Hepatocyte (in vitro differentiated cells): ENCODE measurements at regions not wholly inside any gene's neighbourhood (a gene's known extent, or its start where the extent isn't known, plus 50 kb on each side); places are given as distances from the start of the nearest gene placed in this dataset.
"Not testable (repeated sequence)": the region's sequence is repeated elsewhere in the genome, so short reads cannot be mapped to it uniquely, and the experiment has no call there.

Experiments
- EZH2 ChIP-seq: fragments of 200-600 bp; sonication (generic); IDR thresholded peaks from 2 replicates; pipeline ENCODE4 v1.6.1; 2016; ENCODE audit warnings: antibody characterized with exemption, mild to moderate bottlenecking, borderline replicate concordance
- EZH2phosphoT487 ChIP-seq: fragments of 200-600 bp; sonication (generic); IDR thresholded peaks from one replicate; pipeline ENCODE4 v1.6.1; 2018; ENCODE audit warnings: antibody characterized with exemption, mild to moderate bottlenecking, low read depth, moderate library complexity; ENCODE audit not compliant: unreplicated experiment, severe bottlenecking
- TF ChIP-seq, protein P1 (sequence below): fragments of 200-600 bp; sonication (generic); IDR thresholded peaks from 2 replicates; pipeline ENCODE4 v1.5.1; 2016; ENCODE audit warnings: antibody characterized with exemption, mild to moderate bottlenecking; ENCODE audit not compliant: poor library complexity

DNA sequence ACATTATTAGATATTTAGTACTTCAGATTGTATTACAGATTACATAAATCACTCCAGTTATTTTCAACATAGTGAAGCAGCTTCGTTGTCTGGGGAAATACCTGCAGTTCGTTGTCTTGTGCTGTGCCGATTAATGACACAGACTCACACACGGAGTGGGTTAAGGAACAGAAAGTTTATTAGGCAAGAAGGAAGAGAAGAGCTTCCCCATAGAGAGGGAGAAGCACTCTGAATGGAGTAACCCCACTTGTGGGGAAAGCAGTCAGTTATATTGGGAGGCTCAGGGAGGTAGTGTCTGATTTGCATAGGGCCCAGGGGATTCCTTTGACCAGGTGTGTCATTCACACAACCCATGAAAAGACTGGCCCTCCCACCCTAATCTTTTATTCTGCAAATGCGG, 213.4 kb upstream of the POTEB3 start:
- TF ChIP-seq, protein P1, sequence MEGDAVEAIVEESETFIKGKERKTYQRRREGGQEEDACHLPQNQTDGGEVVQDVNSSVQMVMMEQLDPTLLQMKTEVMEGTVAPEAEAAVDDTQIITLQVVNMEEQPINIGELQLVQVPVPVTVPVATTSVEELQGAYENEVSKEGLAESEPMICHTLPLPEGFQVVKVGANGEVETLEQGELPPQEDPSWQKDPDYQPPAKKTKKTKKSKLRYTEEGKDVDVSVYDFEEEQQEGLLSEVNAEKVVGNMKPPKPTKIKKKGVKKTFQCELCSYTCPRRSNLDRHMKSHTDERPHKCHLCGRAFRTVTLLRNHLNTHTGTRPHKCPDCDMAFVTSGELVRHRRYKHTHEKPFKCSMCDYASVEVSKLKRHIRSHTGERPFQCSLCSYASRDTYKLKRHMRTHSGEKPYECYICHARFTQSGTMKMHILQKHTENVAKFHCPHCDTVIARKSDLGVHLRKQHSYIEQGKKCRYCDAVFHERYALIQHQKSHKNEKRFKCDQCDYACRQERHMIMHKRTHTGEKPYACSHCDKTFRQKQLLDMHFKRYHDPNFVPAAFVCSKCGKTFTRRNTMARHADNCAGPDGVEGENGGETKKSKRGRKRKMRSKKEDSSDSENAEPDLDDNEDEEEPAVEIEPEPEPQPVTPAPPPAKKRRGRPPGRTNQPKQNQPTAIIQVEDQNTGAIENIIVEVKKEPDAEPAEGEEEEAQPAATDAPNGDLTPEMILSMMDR: not testable (repeated sequence)
- not testable (repeated sequence) for TF ChIP-seq EZH2phosphoT487, EZH2
